Lower leg skin (tissue), 4 donors: ENCODE measurements at regions not wholly inside any gene's neighbourhood (a gene's known extent, or its start where the extent isn't known, plus 50 kb on each side); places are given as distances from the start of the nearest gene placed in this dataset.

Experiments
- DNase-seq, 2 donors: peaks; one replicate each; pipeline ENCODE4 v3.0.0-alpha.2; 2019; ENCODE audit warnings: low spot score in 2 of 2
- H3K4me3 ChIP-seq: fragments of 200-600 bp; sonication (generic); 2 replicates; pipeline ENCODE4 v1.5.1; 2017; ENCODE audit warnings: mild to moderate bottlenecking, low read depth; ENCODE audit not compliant: poor library complexity, severe bottlenecking
- POLR2A ChIP-seq, 2 donors: fragments of 450-650 bp; IDR thresholded peaks; one replicate each; pipeline ENCODE4 v1.6.1; 2016 to 2017; ENCODE audit warnings: antibody characterized with exemption in 2 of 2, mild to moderate bottlenecking in 1 of 2, moderate library complexity in 1 of 2
- WGBS, 2 donors: methylation state at CpG; one replicate each; pipeline ENCODE4 v1.1.5; 2018; 5-methylcytosine and 5-hydroxymethylcytosine counted together
- intact Hi-C: fragments of 100-400 bp; cut with DNase I; formaldehyde crosslinking; loops from one replicate; pipeline ENCODE4 v1.15.0; 2023; ENCODE audit warnings: low total_unique reads
- TF ChIP-seq, protein P1 (sequence below), 3 donors: fragments of 450-650 bp; IDR thresholded peaks; one replicate each; pipeline ENCODE4 v1.5.1; 2016; ENCODE audit warnings: antibody characterized with exemption in 3 of 3, mild to moderate bottlenecking in 3 of 3, moderate library complexity in 2 of 3

DNA sequence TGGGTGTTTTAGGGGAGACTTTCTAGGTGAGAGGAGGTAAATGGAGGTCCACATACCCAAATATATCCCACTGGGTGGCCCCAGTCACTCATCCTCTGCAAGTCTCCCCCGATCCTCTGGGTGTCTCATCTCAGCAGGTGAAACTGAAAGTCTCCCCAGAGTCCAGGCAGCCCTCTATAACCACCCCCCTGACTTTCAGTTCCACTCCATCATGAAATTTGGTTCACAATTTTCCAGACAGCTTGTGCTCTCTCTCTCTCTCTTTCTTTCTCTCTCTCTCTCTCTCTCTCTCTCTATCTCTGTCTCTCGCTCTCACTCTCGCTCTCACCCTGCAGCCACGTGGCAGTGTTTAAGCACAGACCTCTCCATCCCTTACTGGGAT is 56.7 kb upstream of the ELN start:
- DNase-seq: peak in 1 of 2 donors; percentile 36
- 67 to 84% methylated on average over 4 of the region's 4 CpGs for WGBS, 2 donors
- H3K4me3 ChIP-seq: no peak overlapping the region
- intact Hi-C loops: no loop called here
- TF ChIP-seq, protein P1, sequence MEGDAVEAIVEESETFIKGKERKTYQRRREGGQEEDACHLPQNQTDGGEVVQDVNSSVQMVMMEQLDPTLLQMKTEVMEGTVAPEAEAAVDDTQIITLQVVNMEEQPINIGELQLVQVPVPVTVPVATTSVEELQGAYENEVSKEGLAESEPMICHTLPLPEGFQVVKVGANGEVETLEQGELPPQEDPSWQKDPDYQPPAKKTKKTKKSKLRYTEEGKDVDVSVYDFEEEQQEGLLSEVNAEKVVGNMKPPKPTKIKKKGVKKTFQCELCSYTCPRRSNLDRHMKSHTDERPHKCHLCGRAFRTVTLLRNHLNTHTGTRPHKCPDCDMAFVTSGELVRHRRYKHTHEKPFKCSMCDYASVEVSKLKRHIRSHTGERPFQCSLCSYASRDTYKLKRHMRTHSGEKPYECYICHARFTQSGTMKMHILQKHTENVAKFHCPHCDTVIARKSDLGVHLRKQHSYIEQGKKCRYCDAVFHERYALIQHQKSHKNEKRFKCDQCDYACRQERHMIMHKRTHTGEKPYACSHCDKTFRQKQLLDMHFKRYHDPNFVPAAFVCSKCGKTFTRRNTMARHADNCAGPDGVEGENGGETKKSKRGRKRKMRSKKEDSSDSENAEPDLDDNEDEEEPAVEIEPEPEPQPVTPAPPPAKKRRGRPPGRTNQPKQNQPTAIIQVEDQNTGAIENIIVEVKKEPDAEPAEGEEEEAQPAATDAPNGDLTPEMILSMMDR (IDR thresholded peaks at IDR 0.05): no peak
- TF ChIP-seq POLR2A (IDR thresholded peaks at IDR 0.05): no peak

DNA sequence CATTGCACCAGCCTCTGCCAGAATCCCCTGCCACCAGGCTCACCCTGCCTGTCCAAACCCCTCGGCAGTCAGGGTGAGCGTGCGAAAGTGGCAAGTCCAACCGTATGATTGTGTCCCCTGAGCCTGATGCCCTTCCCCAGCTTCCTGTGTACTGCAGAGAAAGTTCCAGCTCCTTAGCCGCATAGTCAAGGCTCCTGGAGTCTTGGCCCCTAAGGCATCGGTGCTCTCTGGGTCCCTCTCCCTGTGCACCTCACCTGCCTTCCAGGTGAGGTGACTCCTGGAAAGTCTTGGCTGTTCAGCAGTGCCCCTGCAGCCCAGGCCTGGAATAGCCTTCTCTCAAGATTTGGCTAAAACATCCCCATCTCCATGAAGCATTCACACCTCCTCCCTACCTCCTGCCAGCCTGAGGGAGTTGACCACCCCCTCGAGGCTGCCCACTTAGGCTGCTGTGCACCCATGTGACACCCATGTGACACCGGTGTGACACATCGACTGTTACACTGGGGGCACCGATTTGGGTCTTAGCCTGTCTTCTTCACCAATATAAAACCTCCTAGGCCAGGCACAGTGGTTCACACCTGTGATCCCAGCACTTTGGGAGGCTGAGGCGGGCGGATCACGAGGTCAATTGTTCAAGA is 56.1 kb upstream of the ELN start:
- DNase-seq: peak; percentile 12 to 77
- intact Hi-C loops: no loop called here

DNA sequence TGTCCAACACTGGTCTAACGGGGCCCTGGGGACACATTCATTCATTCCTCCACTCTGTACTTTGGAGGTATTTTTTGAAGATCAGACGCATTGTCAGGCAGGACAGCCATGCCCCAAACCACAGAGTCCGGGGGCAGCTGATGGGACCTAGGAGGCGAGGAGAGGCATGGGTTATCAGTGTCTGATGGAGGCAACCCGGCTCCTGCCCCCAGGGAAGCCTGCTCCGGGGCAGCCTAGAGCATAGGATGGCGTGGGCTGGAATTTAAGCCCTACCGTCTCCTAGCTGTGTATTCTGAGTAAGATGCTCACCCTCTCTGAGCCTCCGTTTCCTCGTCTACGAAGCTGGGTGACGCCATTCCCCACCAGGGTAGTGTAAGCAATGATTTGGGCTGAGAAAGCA is 55.4 kb upstream of the ELN start:
- intact Hi-C loops: no loop called here

More for the DNA sequence above, 56.1 kb upstream of the ELN start:
- 72 to 77% methylated on average over 12 to 13 of the region's 13 CpGs for WGBS, 2 donors
- H3K4me3 ChIP-seq: no peak overlapping the region
- TF ChIP-seq, protein P1 (IDR thresholded peaks at IDR 0.05): no peak
- TF ChIP-seq POLR2A (IDR thresholded peaks at IDR 0.05): no peak

DNA sequence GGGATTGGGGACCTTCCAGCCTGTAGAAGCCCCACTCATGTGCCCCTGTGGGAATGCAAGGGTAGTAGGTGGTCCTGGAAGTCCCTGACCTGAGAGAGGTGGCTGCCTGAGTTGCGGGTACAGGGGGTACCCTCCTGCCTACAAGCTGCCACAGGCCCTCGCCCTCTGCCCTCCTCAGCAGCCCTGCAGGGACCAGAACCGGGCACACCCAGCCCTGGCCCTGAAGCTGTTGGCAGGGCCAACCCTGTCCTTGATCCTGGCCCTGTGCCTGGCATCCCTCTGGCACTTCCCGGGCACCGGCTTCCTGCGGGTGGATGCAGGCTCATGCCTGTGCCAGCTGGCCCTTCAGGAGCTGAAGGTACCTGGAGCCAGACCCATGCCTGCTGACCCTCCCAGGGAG is 54.9 kb upstream of the ELN start:
- H3K4me3 ChIP-seq: no peak overlapping the region
- 60% methylated on average over 2 of the region's 6 CpGs; no CpG with 5 or more reads in 1 of the 2 donors for WGBS, 2 donors
- DNase-seq: peak; percentile 7 to 82
- TF ChIP-seq POLR2A (IDR thresholded peaks at IDR 0.05): no peak
- TF ChIP-seq, protein P1 (IDR thresholded peaks at IDR 0.05): no peak
- intact Hi-C loops: no loop called here

More for the DNA sequence above, 55.4 kb upstream of the ELN start:
- peak; percentile 3 to 58 for DNase-seq
- TF ChIP-seq POLR2A (IDR thresholded peaks at IDR 0.05): no peak
- TF ChIP-seq, protein P1 (IDR thresholded peaks at IDR 0.05): no peak
- no peak overlapping the region for H3K4me3 ChIP-seq
- WGBS, 2 donors: 84 to 86% methylated on average over 12 of the region's 12 CpGs

DNA sequence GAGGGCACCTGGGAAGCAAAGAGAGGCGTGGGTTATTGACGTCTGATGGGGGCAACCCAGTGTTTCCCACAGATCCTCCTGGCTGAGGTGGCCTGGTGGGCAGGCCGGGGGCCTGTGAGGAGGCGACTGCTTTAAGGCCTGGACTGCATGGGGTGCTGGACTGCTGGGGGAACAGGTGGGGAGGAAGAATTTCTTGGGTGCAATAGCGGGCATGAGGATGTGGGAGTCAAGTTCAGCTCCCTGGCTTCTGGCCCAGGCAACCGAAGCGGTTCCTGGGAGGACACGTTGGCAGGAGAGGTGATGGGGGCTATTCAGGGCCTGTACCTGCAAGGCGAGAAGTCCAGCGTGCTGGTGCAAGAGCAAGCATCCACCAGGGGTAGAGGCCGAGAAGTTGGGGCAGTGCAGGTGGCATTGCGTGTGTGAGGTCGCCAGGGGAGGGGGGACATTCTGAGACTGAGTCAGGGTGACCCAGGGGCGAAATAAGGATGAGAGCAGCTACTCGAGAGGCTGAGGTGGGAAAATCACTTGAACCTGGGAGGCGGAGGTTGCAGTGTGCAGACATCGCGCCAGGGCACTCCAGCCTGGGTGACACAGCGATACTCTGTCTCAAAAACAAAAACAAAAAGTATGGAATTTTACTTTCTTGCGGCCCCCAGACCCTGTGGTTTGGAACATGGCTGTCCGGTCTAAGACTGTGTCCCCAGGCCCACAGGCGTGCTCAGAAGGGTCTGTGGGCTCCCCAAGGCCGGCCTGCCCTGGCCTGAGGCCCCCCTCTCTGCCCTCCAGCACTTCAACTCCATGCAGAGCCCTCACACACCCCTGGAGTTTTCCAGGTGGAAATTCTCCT is 53.6 kb upstream of the ELN start:
- DNase-seq: peak in 1 of 2 donors; percentile 78
- WGBS, 2 donors: 90 to 91% methylated on average over 23 of the region's 23 CpGs
- intact Hi-C loops: no loop called here
- no peak overlapping the region for H3K4me3 ChIP-seq
- TF ChIP-seq, protein P1 (IDR thresholded peaks at IDR 0.05): no peak
- no peak for TF ChIP-seq POLR2A (IDR thresholded peaks at IDR 0.05)
